GM15510 (cell line): ENCODE measurements at regions not wholly inside any gene's neighbourhood (a gene's known extent, or its start where the extent isn't known, plus 50 kb on each side); places are given as distances from the start of the nearest gene placed in this dataset.

Source experiments
- POLR2A ChIP-seq: IDR thresholded peaks from 3 replicates; pipeline ENCODE4 v1.6.1; 2011; ENCODE audit warnings: borderline replicate concordance; ENCODE audit not compliant: insufficient read length; ENCODE audit errors: extremely low read depth

GRCh38 chr6:113160306-113161017, 696.7 kb upstream of the MARCKS start:
- TF ChIP-seq POLR2A: no peak

- no peak for TF ChIP-seq POLR2A
Measured at GRCh38 chr6:113161018-113161315, 696.2 kb upstream of the MARCKS start.

- TF ChIP-seq POLR2A: no peak
Measured at GRCh38 chr6:113162739-113163138, 694.4 kb upstream of the MARCKS start.

GRCh38 chr6:113168057-113168456, 689.1 kb upstream of the MARCKS start:
- no peak for TF ChIP-seq POLR2A

- no peak for TF ChIP-seq POLR2A
Measured at GRCh38 chr6:113169484-113169883, 687.7 kb upstream of the MARCKS start.

GRCh38 chr6:113170454-113170853, 686.7 kb upstream of the MARCKS start:
- no peak for TF ChIP-seq POLR2A

GRCh38 chr6:113171882-113172281, 685.3 kb upstream of the MARCKS start:
- no peak for TF ChIP-seq POLR2A

- TF ChIP-seq POLR2A: no peak
Measured at GRCh38 chr6:113172531-113172966, 684.6 kb upstream of the MARCKS start.

- no peak for TF ChIP-seq POLR2A
Measured at GRCh38 chr6:113178349-113178748, 678.8 kb upstream of the MARCKS start.

GRCh38 chr6:113181164-113181563, 676.0 kb upstream of the MARCKS start:
- TF ChIP-seq POLR2A: no peak

GRCh38 chr6:113182370-113183141, 674.6 kb upstream of the MARCKS start:
- no peak for TF ChIP-seq POLR2A

GRCh38 chr6:113184291-113184690, 672.9 kb upstream of the MARCKS start:
- no peak for TF ChIP-seq POLR2A

- TF ChIP-seq POLR2A: no peak
Measured at GRCh38 chr6:113184736-113185135, 672.4 kb upstream of the MARCKS start.

GRCh38 chr6:113185299-113185698, 671.8 kb upstream of the MARCKS start:
- TF ChIP-seq POLR2A: no peak

GRCh38 chr6:113187661-113188060, 669.5 kb upstream of the MARCKS start:
- no peak for TF ChIP-seq POLR2A

- no peak for TF ChIP-seq POLR2A
Measured at GRCh38 chr6:113188962-113189361, 668.2 kb upstream of the MARCKS start.
